AML-193 (cell line): ENCODE measurements at regions not wholly inside any gene's neighbourhood (a gene's known extent, or its start where the extent isn't known, plus 50 kb on each side); places are given as distances from the start of the nearest gene placed in this dataset.

Source experiments
- DNase-seq, 2 experiments: peaks; one replicate each; lab custom pipeline; 2025; lab: John Stamatoyannopoulos, UW

GRCh38 chr2:4370422-4371090 lies 667.2 kb downstream of the DCDC2C start:
- no peak for DNase-seq

- no peak for DNase-seq
These were observed 677.7 kb downstream of the DCDC2C start for GRCh38 chr2:4381049-4381448.

- no peak for DNase-seq
These were observed 678.4 kb downstream of the DCDC2C start for GRCh38 chr2:4381773-4382172.

GRCh38 chr2:4391013-4391412 lies 687.6 kb downstream of the DCDC2C start:
- no peak for DNase-seq

- no peak for DNase-seq
These were observed 701.0 kb downstream of the DCDC2C start for GRCh38 chr2:4404363-4404762.

DNA sequence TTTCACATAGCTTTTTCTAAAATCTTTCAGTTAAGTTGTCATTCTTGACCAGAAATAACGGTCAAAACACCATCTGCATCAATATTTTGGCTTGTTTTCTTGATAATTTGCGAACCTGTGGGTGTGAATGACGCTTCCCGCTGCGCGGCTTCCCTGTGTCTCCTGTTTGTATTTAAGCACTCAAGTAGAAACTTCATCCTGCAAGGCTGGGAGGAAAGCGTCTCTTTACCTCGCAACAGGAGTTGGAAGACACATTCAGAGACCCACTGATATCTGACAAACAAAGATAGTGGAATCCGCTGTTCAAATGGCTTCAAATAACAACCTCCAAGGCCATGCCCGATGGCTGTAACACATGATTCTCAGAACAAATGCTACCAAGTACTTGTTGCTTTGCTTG lies 704.9 kb downstream of the DCDC2C start:
- DNase-seq, result no peak

- no peak for DNase-seq
These were observed 709.3 kb downstream of the DCDC2C start for GRCh38 chr2:4412637-4413187.

DNA sequence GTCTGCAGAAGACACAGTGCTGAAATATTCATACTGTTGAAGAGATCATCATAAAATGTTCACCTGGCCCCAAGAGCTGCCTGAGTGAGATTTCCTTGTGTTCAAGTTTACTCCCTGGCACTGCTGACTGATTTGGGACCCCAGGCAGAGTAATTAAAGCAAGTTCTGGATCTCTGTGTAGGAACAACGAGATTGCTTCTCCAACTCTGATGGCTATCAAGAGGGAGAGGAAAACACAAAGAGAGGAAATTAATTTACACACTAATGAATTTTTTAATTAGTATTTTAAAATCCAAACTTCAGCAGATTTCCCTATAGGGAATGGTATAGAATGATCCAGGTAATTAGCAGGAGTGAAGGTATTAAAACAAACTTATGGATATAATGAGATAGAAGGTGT lies 711.8 kb downstream of the DCDC2C start:
- no peak for DNase-seq

DNA sequence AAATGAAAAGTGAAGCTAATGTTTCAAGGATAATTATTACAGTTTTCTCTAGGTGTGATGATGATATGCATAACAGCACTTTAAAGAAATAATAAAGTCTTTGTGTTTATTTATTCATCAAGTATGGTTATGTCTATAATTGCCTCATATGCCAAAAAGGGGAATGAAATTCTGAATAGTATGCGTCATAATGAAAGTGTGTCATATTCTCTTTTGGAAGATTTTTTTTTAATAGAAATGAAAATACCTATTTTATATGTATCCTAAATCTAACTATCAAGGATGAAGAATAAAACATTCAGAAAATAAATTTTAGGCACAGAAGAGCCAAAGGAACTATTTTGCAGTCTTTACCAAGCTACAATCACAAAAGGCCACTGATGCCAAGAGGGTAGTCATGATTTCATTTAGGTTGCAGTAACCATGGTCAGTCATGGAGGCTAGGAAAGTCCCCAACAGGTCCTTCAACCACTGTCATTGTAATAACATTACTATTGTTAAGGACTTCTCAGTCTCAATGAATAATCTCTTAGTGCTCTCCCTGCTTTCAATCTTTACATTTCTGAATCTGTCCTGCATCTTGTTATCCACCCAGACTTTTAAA lies 712.5 kb downstream of the DCDC2C start:
- no peak for DNase-seq

DNA sequence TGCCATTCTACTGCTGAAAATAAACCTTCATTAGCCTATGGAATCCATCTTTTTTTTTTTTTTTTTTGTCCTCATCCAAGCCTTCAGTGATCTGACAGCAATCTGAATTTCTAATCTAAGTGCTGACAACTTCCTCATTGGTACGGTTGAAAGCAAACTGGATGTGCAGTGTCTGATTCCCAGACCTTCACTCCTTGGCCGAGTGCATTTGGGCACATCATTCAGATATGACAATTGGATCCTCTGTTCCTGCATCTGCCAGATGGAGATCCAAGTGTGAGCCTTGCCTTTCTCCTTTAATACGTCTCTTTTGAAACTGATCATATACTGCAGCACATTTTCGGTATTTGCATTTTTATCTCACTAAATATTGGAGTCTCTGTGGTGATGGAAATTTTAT lies 713.1 kb downstream of the DCDC2C start:
- DNase-seq, result no peak

- no peak for DNase-seq
These were observed 714.4 kb downstream of the DCDC2C start for GRCh38 chr2:4417771-4418170.

GRCh38 chr2:4420032-4420431 lies 716.7 kb downstream of the DCDC2C start:
- no peak for DNase-seq

- DNase-seq, result no peak
These were observed 720.8 kb downstream of the DCDC2C start for GRCh38 chr2:4424153-4424552.

DNA sequence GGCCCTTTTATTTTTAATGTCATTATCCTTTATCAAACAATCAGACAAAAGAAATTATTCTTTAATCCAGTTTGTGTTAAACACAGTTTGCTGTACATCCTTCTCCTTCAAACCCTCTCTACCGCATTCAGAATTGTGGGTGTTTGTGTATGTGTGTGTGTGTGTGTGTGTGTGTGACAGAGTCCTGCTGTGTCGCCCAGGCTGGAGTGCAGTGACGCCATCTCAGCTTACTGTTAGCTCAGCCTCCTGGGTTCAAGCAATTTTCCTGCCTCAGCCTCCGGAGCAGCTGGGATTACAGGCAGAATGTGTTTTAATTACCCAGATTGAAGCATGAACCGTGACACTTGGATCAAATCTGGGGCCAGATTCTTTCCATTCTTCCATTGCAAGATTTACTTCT lies 723.7 kb downstream of the DCDC2C start:
- no peak for DNase-seq

- no peak for DNase-seq
These were observed 742.4 kb downstream of the DCDC2C start for GRCh38 chr2:4445821-4446220.

GRCh38 chr2:4454907-4455306 lies 751.5 kb downstream of the DCDC2C start:
- no peak for DNase-seq

GRCh38 chr2:4455486-4456155 lies 752.2 kb downstream of the DCDC2C start:
- DNase-seq, result no peak

- DNase-seq, result no peak
These were observed 761.4 kb downstream of the DCDC2C start for GRCh38 chr2:4464634-4465266.

DNA sequence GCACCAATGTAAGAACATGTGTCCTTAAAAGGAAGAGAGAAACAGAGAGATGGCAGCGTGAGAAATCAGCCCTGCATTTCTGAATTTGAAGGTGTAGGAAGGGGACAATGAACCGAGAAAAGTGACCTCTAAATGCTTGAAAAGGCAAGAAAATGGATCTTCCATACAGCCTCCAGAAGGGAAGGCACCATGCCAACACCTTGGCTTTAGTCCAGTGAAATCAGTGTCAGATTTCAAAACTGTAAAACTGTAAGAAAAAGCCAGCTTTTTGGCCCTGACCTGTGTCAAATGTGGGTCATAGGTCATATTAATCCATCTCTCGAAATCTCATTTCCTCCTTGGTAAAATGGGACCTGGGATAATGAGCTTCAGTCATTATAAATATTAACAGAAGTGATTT lies 762.3 kb downstream of the DCDC2C start:
- DNase-seq, result no peak

GRCh38 chr2:4475618-4476017 lies 772.2 kb downstream of the DCDC2C start:
- DNase-seq, result no peak

DNA sequence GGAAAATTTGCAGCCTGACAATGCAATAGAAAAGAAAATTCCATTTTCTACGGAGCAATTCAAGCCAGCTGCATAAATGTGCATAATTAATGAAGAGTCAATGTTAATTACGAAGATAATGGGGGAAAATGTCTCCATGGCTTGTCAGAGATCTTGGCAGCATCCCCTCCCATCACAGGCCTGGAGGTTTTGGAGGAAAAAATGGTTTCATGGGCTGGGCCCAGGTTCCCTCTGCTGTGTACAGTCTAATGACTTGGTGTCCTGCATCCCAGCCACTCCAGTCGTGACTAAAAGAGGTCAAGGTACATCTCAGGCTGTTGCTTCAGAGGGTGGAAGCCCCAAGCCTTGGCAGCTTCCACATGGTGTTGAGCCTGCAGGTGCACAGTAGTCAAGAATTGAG lies 779.7 kb downstream of the DCDC2C start:
- DNase-seq, result no peak

- DNase-seq, result no peak
These were observed 783.6 kb downstream of the DCDC2C start for GRCh38 chr2:4486971-4487370.
